H54 (cell line): ENCODE measurements at regions not wholly inside any gene's neighbourhood (a gene's known extent, or its start where the extent isn't known, plus 50 kb on each side); places are given as distances from the start of the nearest gene placed in this dataset.
"Not testable (repeated sequence)": the region's sequence is repeated elsewhere in the genome, so short reads cannot be mapped to it uniquely, and the experiment has no call there.

ENCODE experiments used
- DNase-seq: peaks from one replicate; pipeline ENCODE4 v3.0.0; 2011; ENCODE audit warnings: low spot score, mixed read lengths; ENCODE audit not compliant: insufficient read length
- FAIRE-seq: peaks from 3 replicates; lab custom pipeline; 2011; peaks lifted over from hg19 to GRCh38; lab: Jason Lieb, UNC

- not testable (repeated sequence) for DNase-seq, FAIRE-seq
These were observed 295.0 kb downstream of the GOLGA6L6 start for GRCh38 chr15:20246624-20247023.

- FAIRE-seq, DNase-seq: not testable (repeated sequence)
These were observed 295.7 kb downstream of the GOLGA6L6 start for GRCh38 chr15:20245856-20246255.

DNA sequence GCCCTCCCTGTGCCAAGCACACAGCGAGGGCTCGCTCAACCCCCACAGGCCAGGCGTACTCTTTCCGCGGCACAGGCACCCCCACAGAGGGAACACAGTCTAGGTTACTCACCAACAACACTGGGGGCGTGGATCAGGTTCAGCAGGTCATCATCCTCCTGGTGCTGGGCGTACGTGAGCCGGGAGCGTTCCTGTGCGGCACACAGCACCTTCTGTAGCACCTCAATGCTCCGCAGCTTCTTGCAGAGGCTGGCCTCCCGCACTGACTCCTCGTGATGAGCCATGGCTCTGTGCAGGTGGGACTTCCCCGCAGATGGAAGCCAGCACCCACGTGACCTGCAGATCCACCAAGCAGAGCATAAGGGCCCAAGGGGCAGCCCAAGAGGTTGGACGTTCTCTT, 296.8 kb downstream of the GOLGA6L6 start:
- DNase-seq, FAIRE-seq: not testable (repeated sequence)

GRCh38 chr15:20243486-20244240, 297.9 kb downstream of the GOLGA6L6 start:
- not testable (repeated sequence) for FAIRE-seq, DNase-seq

GRCh38 chr15:20240366-20240917, 301.2 kb downstream of the GOLGA6L6 start:
- not testable (repeated sequence) for FAIRE-seq, DNase-seq

GRCh38 chr15:20239186-20239585, 302.4 kb downstream of the GOLGA6L6 start:
- DNase-seq, FAIRE-seq: not testable (repeated sequence)

- not testable (repeated sequence) for FAIRE-seq, DNase-seq
These were observed 304.2 kb downstream of the GOLGA6L6 start for GRCh38 chr15:20237256-20238020.

DNA sequence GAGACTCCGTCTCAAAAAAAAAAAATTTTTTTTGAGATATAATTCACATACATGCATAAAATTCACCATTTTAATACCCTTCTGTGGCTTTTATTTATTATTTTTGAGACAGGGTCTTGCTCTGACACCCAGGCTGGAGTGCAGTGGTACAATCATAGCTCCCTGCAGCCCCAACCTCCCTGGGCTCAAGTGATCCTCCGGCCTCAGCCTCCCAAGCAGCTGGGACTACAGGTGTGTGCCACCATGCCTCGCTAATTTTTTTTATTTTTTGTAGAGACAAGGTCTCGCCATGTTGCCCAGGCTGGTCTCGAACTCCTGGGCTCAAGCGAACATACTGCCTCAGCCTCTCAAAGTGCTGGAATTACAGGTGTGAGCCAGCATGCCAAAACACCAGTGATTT, 305.9 kb downstream of the GOLGA6L6 start:
- not testable (repeated sequence) for DNase-seq, FAIRE-seq

DNA sequence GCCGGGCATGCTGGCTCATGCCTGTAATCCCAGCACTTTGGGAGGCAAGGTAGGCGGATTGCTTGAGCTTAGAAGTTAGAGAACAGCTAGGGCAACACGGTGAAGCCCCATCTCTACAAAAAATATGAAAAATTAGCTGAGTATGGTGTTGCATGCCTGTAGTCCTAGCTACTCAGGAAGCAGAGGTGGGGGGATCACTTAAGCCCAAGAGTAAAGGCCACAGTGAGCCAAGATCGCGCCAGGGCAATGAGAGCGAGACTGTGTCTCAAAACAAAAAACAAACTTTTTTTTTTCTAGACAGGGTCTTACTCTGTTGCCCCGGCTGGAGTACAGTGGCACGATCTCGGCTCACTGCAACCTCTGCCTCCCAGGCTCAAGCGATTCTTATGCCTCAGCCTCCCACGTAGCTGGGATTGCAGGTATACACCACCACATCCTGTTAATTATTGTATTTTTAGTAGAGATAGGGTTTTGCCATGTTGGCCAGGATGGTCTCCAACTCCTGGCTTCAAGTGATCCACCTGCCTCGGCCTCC, 307.5 kb downstream of the GOLGA6L6 start:
- FAIRE-seq, DNase-seq: not testable (repeated sequence)

DNA sequence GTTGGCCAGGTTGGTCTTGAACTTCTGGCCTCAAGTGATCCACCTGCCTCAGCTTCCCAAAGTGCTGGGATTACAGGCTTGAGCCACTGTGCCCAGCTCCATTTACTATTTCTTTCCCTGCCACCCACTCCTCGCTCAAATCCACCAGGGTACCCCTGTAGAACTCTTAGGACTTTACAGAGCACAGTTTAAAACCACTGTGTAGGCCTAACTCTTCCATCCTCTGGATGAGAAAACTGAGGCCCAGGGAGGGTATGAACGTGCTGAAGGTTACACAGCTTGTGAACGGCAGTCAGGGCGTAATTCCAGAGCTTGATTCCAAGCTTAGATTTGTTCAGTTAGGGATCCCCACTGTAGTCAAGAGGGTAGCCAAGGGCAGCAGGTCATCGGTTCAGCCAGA, 309.1 kb downstream of the GOLGA6L6 start:
- DNase-seq, FAIRE-seq: not testable (repeated sequence)

- not testable (repeated sequence) for DNase-seq, FAIRE-seq
These were observed 310.9 kb downstream of the GOLGA6L6 start for GRCh38 chr15:20230656-20231055.

DNA sequence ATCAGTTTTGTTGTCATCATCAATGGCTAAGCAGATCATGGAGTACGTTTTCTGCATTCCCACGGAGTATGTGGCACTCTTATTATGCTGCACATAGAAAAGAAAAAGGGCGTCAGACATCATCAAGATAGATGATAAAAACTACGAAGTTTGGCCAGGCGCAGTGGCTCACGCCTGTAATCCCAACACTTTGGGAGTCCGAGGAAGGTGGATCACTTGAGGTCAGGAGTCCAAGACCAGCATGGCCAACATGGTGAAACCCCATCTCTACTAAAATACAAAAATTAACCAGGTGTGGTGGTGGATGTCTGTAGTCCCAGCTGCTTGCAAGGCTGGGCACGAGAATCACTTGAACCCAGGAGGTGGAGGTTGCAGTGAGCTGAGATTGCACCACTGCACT, 312.8 kb downstream of the GOLGA6L6 start:
- not testable (repeated sequence) for FAIRE-seq

GRCh38 chr15:20227119-20227853, 314.3 kb downstream of the GOLGA6L6 start:
- not testable (repeated sequence) for DNase-seq, FAIRE-seq

More for the DNA sequence above, 312.8 kb downstream of the GOLGA6L6 start:
- not testable (repeated sequence) for DNase-seq

DNA sequence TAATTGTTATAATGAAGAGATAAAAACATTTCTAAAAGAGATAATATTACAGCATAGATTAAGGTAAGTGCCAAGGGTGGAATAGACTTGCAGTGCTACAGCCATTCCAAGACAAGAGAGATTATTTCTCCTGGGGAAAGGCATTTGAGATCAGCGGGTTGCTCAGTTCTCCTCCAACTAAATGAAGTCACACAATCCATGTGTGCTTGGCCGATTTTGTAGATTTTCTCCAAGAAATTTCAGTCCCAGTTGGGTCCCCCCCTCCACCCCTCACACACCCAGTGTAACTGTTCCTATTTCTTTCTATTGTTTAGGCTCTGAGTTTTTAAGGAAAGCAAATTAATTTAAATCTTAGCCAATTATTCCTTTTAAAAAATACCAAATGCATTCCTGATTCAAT, 315.1 kb downstream of the GOLGA6L6 start:
- DNase-seq, FAIRE-seq: not testable (repeated sequence)

GRCh38 chr15:20221063-20221462, 320.5 kb downstream of the GOLGA6L6 start:
- FAIRE-seq, DNase-seq: not testable (repeated sequence)

GRCh38 chr15:20219171-20219570, 322.4 kb downstream of the GOLGA6L6 start:
- not testable (repeated sequence) for FAIRE-seq, DNase-seq

- not testable (repeated sequence) for FAIRE-seq, DNase-seq
These were observed 325.9 kb downstream of the GOLGA6L6 start for GRCh38 chr15:20215700-20216099.

- not testable (repeated sequence) for FAIRE-seq
These were observed 327.5 kb downstream of the GOLGA6L6 start for GRCh38 chr15:20214101-20214500.

DNA sequence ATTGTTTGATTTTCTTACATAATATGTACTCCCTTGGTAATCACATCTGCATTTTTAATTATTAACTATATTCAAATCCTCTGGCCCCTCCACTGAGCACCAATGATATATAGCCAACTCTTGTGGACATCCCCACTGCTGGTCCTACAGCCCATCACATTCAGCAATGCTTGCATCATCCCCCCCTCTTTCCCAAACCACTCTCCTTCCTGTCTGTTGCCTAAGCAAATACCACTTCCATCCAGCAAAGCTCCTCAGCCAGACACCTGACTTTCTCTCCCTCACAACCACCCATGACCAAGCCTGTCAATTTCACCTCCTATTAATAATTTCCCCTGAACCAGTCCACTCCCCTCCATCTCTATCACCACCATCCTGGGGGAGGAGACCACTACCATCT, 330.1 kb downstream of the GOLGA6L6 start:
- not testable (repeated sequence) for FAIRE-seq, DNase-seq

More at GRCh38 chr15:20214101-20214500, 327.5 kb downstream of the GOLGA6L6 start:
- DNase-seq: not testable (repeated sequence)
